Transverse colon (tissue), 3 donors: ENCODE measurements at regions not wholly inside any gene's neighbourhood (a gene's known extent, or its start where the extent isn't known, plus 50 kb on each side); places are given as distances from the start of the nearest gene placed in this dataset.
"Not testable (repeated sequence)": the region's sequence is repeated elsewhere in the genome, so short reads cannot be mapped to it uniquely, and the experiment has no call there.

Experiments
- POLR2A ChIP-seq: fragments of 450-650 bp; IDR thresholded peaks from one replicate; pipeline ENCODE4 v1.6.1; 2016; ENCODE audit warnings: antibody characterized with exemption, mild to moderate bottlenecking, moderate library complexity
- TF ChIP-seq, protein P1 (sequence below), 5 experiments: fragments of 200-600 bp in 3 of 5; fragments of 450-650 bp in 2 of 5; sonication (generic) in 3 of 5; IDR thresholded peaks; 1 replicate in 2 of 5; 2 replicates in 3 of 5; pipeline ENCODE4 v1.5.1; 2016 to 2017; ENCODE audit warnings: antibody characterized with exemption in 5 of 5, inconsistent platforms in 3 of 5, mild to moderate bottlenecking in 2 of 5, moderate library complexity in 1 of 5

- not testable (repeated sequence) for TF ChIP-seq POLR2A
- TF ChIP-seq, protein P1, sequence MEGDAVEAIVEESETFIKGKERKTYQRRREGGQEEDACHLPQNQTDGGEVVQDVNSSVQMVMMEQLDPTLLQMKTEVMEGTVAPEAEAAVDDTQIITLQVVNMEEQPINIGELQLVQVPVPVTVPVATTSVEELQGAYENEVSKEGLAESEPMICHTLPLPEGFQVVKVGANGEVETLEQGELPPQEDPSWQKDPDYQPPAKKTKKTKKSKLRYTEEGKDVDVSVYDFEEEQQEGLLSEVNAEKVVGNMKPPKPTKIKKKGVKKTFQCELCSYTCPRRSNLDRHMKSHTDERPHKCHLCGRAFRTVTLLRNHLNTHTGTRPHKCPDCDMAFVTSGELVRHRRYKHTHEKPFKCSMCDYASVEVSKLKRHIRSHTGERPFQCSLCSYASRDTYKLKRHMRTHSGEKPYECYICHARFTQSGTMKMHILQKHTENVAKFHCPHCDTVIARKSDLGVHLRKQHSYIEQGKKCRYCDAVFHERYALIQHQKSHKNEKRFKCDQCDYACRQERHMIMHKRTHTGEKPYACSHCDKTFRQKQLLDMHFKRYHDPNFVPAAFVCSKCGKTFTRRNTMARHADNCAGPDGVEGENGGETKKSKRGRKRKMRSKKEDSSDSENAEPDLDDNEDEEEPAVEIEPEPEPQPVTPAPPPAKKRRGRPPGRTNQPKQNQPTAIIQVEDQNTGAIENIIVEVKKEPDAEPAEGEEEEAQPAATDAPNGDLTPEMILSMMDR (IDR thresholded peaks at IDR 0.05), result not testable (repeated sequence)
Observed at GRCh38 chr4:127343123-127343522, 289.6 kb upstream of the INTU start.
